Right atrium auricular region (tissue), 2 donors: ENCODE measurements at regions not wholly inside any gene's neighbourhood (a gene's known extent, or its start where the extent isn't known, plus 50 kb on each side); places are given as distances from the start of the nearest gene placed in this dataset.

Source experiments
- DNase-seq: peaks from one replicate; pipeline ENCODE4 v3.0.0-alpha.2; 2019; ENCODE audit warnings: low spot score
- H3K27ac ChIP-seq, 2 donors: fragments of 200-600 bp; sonication (generic); 1 replicate in 1 of 2; 2 replicates in 1 of 2; pipeline ENCODE4 v1.5.1; 2016 to 2019
- H3K27me3 ChIP-seq, 2 donors: fragments of 200-600 bp; sonication (generic); one replicate each; pipeline versions ENCODE4 v1.5.1 to v1.6.0; 2017 to 2019
- H3K36me3 ChIP-seq: fragments of 200-600 bp; sonication (generic); one replicate; pipeline ENCODE4 v1.5.1; 2016
- H3K4me1 ChIP-seq, 2 donors: fragments of 200-600 bp; sonication (generic); one replicate each; pipeline versions ENCODE4 v1.5.1 to v1.6.0; 2017 to 2019
- H3K4me3 ChIP-seq, 2 donors: fragments of 200-600 bp; sonication (generic); 1 replicate in 1 of 2; 2 replicates in 1 of 2; pipeline ENCODE4 v1.5.1; 2017 to 2019; ENCODE audit warnings: mild to moderate bottlenecking in 1 of 2, moderate library complexity in 1 of 2
- H3K9me3 ChIP-seq, 2 donors: fragments of 200-600 bp; sonication (generic); one replicate each; pipeline ENCODE4 v1.5.1; 2019
- CTCF ChIP-seq, 2 donors: fragments of 200-600 bp; sonication (generic); IDR thresholded peaks; one replicate each; pipeline ENCODE4 v1.5.1; 2019; ENCODE audit warnings: antibody characterized with exemption in 2 of 2

DNA sequence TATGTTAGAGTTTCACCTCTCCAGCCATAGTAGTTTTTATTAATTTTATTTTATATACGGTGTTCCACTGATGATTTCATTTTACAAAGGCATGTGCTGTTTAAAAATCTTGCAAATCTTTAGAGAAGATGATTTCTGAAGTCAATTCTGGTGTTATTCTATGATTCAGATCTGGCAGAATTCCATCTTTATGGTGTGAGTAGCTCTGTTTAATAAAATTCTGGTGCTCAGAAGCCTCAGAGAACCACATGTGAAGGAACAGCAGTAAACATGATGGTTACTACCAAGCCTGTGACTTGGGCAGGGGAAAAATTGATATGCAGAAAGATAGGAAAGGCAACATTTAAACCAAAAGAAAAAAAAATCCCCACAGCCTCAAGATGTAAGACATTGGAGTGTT is 299.7 kb downstream of the NPR3 start:
- no peak for TF ChIP-seq CTCF (IDR thresholded peaks at IDR 0.05)
- Histone ChIP-seq H3K27ac (no peak overlapping the region), H3K9me3 (peaks cover 4 to 41% of the 10 kb centered on the region in 2 donors), H3K36me3 (no peaks in the 10 kb centered on the region), H3K27me3 (no peaks in the 10 kb centered on the region), H3K4me1 (no peaks in the 10 kb centered on the region), H3K4me3 (no peak overlapping the region)
- no peak for DNase-seq

GRCh38 chr5:33011801-33012200 is 300.7 kb downstream of the NPR3 start:
- DNase-seq: no peak
- peaks cover 0 to 33% of the 10 kb centered on the region in 2 donors for H3K9me3 ChIP-seq
- H3K27ac ChIP-seq: no peak overlapping the region
- no peaks in the 10 kb centered on the region for H3K36me3 ChIP-seq
- H3K27me3 ChIP-seq: no peaks in the 10 kb centered on the region
- no peak overlapping the region for H3K4me3 ChIP-seq
- H3K4me1 ChIP-seq: no peaks in the 10 kb centered on the region
- no peak for TF ChIP-seq CTCF (IDR thresholded peaks at IDR 0.05)

DNA sequence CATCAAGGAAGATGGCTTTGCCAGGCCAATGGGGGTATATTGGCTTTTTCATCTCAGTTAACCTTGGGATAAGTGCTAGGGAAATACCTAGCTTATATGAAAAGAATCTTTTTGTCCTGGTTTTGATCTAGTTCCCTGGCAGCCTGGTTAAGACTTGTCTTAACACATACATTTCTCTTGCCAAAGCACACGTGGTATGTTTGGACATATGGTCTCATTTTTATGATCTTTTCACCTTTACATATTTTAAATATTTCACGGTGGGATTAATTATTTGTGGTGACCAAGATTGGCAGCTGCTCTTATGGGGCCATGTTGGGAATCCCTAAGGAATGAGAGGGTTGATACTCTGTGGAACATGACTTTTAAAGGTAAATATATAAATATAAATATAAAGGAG is 312.5 kb downstream of the NPR3 start:
- no peak overlapping the region for H3K4me3 ChIP-seq
- no peaks in the 10 kb centered on the region for H3K9me3 ChIP-seq
- H3K27me3 ChIP-seq: no peaks in the 10 kb centered on the region
- no peaks in the 10 kb centered on the region for H3K36me3 ChIP-seq
- no peak overlapping the region for H3K27ac ChIP-seq
- no peaks in the 10 kb centered on the region for H3K4me1 ChIP-seq
- DNase-seq: no peak
- no peak for TF ChIP-seq CTCF (IDR thresholded peaks at IDR 0.05)

GRCh38 chr5:33032271-33033070 is 321.4 kb downstream of the NPR3 start:
- peaks cover 0 to 8% of the 10 kb centered on the region in 2 donors for H3K4me1 ChIP-seq
- no peak for TF ChIP-seq CTCF (IDR thresholded peaks at IDR 0.05)
- no peaks in the 10 kb centered on the region for H3K36me3 ChIP-seq
- no peaks in the 10 kb centered on the region for H3K9me3 ChIP-seq
- H3K27ac ChIP-seq: peak overlapping the region in 1 of 2 donors; percentile 16
- H3K27me3 ChIP-seq: no peaks in the 10 kb centered on the region
- H3K4me3 ChIP-seq: no peak overlapping the region
- DNase-seq: no peak

DNA sequence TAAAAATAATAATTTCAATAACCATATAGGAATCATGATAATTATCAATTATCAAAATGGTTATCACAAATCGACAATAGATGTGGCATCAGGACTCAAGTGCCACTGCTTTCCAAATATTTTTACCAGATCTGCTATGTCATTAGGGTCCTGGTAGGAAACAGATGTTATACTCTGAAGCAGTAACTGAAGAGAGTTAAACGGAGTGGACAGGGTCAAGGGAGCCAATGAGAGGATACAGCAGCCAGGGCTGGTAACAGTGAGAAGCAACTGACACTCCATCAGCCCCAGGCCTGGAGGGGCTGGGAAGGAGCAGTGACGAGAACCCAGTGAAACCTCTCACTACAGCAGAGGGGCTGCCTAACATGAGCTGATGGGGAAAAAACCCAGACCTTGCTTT is 322.4 kb downstream of the NPR3 start:
- Histone ChIP-seq H3K4me1 (peaks cover 0 to 8% of the 10 kb centered on the region in 2 donors), H3K36me3 (no peaks in the 10 kb centered on the region), H3K27ac (no peak overlapping the region), H3K27me3 (no peaks in the 10 kb centered on the region), H3K9me3 (no peaks in the 10 kb centered on the region), H3K4me3 (no peak overlapping the region)
- no peak for TF ChIP-seq CTCF (IDR thresholded peaks at IDR 0.05)
- DNase-seq: no peak

- Histone ChIP-seq H3K9me3 (no peaks in the 10 kb centered on the region), H3K4me1 (peaks cover 0 to 8% of the 10 kb centered on the region in 2 donors), H3K4me3 (no peak overlapping the region), H3K27ac (no peak overlapping the region), H3K27me3 (no peaks in the 10 kb centered on the region), H3K36me3 (no peaks in the 10 kb centered on the region)
- no peak for TF ChIP-seq CTCF (IDR thresholded peaks at IDR 0.05)
- DNase-seq: no peak
These were observed 323.7 kb downstream of the NPR3 start for GRCh38 chr5:33034777-33035176.
